C4-2B (cell line): ENCODE measurements at regions not wholly inside any gene's neighbourhood (a gene's known extent, or its start where the extent isn't known, plus 50 kb on each side); places are given as distances from the start of the nearest gene placed in this dataset.

ENCODE experiments used
- CTCF ChIP-seq: fragments of 450-650 bp; conservative IDR thresholded peaks from 2 replicates; pipeline ENCODE4 v1.5.1; 2017; ENCODE audit warnings: mild to moderate bottlenecking
- ZFX ChIP-seq: fragments of 450-650 bp; IDR thresholded peaks from 2 replicates; pipeline ENCODE4 v1.6.1; 2017

DNA sequence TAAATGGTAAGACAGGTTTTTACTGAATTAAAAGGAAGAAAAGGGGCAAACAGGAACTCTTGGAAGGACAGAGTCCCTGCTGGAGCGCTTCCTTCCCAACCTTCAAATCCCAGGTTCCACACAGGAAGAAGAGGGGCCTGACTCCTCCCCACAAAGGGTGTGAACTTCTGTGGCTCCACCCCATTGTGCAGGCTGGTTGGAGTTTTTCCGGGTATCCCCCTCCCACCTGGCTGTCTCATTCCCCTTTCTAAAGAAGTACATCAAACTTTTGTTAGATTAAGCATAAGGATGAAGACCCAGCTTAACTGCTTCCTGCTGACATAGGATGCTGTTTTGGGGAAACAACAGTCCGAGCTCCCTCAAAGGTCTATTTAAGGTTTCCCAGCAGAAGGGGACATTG lies 187.7 kb downstream of the FCRL5 start:
- TF ChIP-seq CTCF (no peak), ZFX (no peak)
